GM13977 (cell line): ENCODE measurements at regions not wholly inside any gene's neighbourhood (a gene's known extent, or its start where the extent isn't known, plus 50 kb on each side); places are given as distances from the start of the nearest gene placed in this dataset.

Source experiments
- DNase-seq: peaks from one replicate; pipeline ENCODE4 v3.0.0; 2012; ENCODE audit warnings: low spot score
- CTCF ChIP-seq: IDR thresholded peaks from 2 replicates; pipeline ENCODE4 v1.5.1; 2012; ENCODE audit warnings: mild to moderate bottlenecking, control low read depth; ENCODE audit not compliant: insufficient read depth; ENCODE audit errors: extremely low read depth, missing control alignments
- in situ Hi-C: fragments of 300-500 bp; cut with MboI; formaldehyde crosslinking; loops from one replicate; pipeline ENCODE4 v1.12.0; 2022; ENCODE audit warnings: low sequenced_read_pairs, low pct_unique_long_range_greater_than_20kb, mixed read lengths, inconsistent platforms; ENCODE audit not compliant: unreplicated experiment

GRCh38 chr3:153038779-153039178, 123.2 kb upstream of the RAP2B start:
- in situ Hi-C loops = loop anchor here (25.0 kb wide), 1 partner anchor 549 kb away; no protein-coding TSS in a partner anchor
- no peak for TF ChIP-seq CTCF
- no peak for DNase-seq

- no peak for DNase-seq
- in situ Hi-C loops = loop anchor here (25.0 kb wide), 1 partner anchor 546 kb away; no protein-coding TSS in a partner anchor
- no peak for TF ChIP-seq CTCF
Observed at GRCh38 chr3:153041181-153041580, 120.8 kb upstream of the RAP2B start.

- no peak for DNase-seq
- in situ Hi-C loops = loop anchor here (25.0 kb wide), 1 partner anchor 545 kb away; no protein-coding TSS in a partner anchor
- no peak for TF ChIP-seq CTCF
Observed at GRCh38 chr3:153042088-153042487, 119.9 kb upstream of the RAP2B start.

GRCh38 chr3:153043729-153044328, 118.2 kb upstream of the RAP2B start:
- in situ Hi-C loops = loop anchor here (25.0 kb wide), 1 partner anchor 543 kb away; no protein-coding TSS in a partner anchor
- no peak for DNase-seq
- no peak for TF ChIP-seq CTCF

- TF ChIP-seq CTCF = no peak
- no peak for DNase-seq
- in situ Hi-C loops = loop anchor here (25.0 kb wide), 1 partner anchor 542 kb away; no protein-coding TSS in a partner anchor
Observed at GRCh38 chr3:153045150-153045549, 116.9 kb upstream of the RAP2B start.

GRCh38 chr3:153050978-153051377, 111.0 kb upstream of the RAP2B start:
- in situ Hi-C loops = no loop called here
- DNase-seq = no peak
- no peak for TF ChIP-seq CTCF
